GM12878 (cell line): ENCODE measurements at regions not wholly inside any gene's neighbourhood (a gene's known extent, or its start where the extent isn't known, plus 50 kb on each side); places are given as distances from the start of the nearest gene placed in this dataset.
"Not testable (repeated sequence)": the region's sequence is repeated elsewhere in the genome, so short reads cannot be mapped to it uniquely, and the experiment has no call there.

ENCODE experiments used
- ATAC-seq: fragments of 200-7000 bp; cut with Tn5 transposase; 3 replicates; pipeline ENCODE4 v1.9.1; 2020; ENCODE audit warnings: mild to moderate bottlenecking, moderate library complexity
- BruUV-seq: library from RNA; stranded (reverse); fragments of 400-500 nt; replicated peaks from 2 replicates; lab custom pipeline; 2021; lab: Mats Ljungman, UMichigan
- CTCF ChIA-PET: fragments of 300-600 bp; sonication (Branson Sonifier 250); formaldehyde crosslinking; extraction: SDS; loops from one replicate; lab custom pipeline; 2021; ENCODE audit warnings: inconsistent platforms; lab: Yijun Ruan, JAX
- POLR2A ChIA-PET: fragments of 350-600 bp; formaldehyde crosslinking; extraction: SDS; loops from one replicate; lab custom pipeline; 2021; ENCODE audit warnings: inconsistent platforms; lab: Charles Lee
- RAD21 ChIA-PET: fragments of 300-600 bp; sonication (Branson Sonifier 250); formaldehyde crosslinking; loops from one replicate; lab custom pipeline; 2023; ENCODE audit warnings: antibody characterized with exemption; ENCODE audit not compliant: unreplicated experiment; lab: Charles Lee
- SMC1A ChIA-PET: fragments of 300-600 bp; sonication (Branson Sonifier 250); formaldehyde crosslinking; loops from one replicate; lab custom pipeline; 2023; ENCODE audit not compliant: unreplicated experiment, uncharacterized antibody; lab: Charles Lee
- DNase-seq: peaks from one replicate; pipeline ENCODE4 v3.0.0-alpha.2; 2011; ENCODE audit warnings: low read depth, low spot score
- FAIRE-seq: peaks from 3 replicates; lab custom pipeline; 2011; peaks lifted over from hg19 to GRCh38; lab: Jason Lieb, UNC
- H2AFZ ChIP-seq: 2 replicates; pipeline ENCODE4 v1.6.0; 2011; ENCODE audit warnings: low read depth, low read length, control low read depth; ENCODE audit not compliant: control insufficient read depth
- H3K27ac ChIP-seq: 2 replicates; pipeline ENCODE4 v1.5.1; 2011; ENCODE audit warnings: control low read depth; ENCODE audit not compliant: control insufficient read depth, insufficient read depth
- H3K27me3 ChIP-seq, 2 experiments: replicated peaks in 1 of 2; 2 replicates each; pipeline versions ENCODE4 v1.6.0 to v1.6.1; 2011; ENCODE audit warnings: low read length in 1 of 2; ENCODE audit not compliant: control insufficient read depth in 2 of 2, insufficient read depth in 2 of 2
- H3K36me3 ChIP-seq, 2 experiments: 2 replicates each; pipeline ENCODE4 v1.5.1; 2011; ENCODE audit warnings: low read length in 1 of 2; ENCODE audit not compliant: control insufficient read depth in 2 of 2, insufficient read depth in 2 of 2
- H3K4me1 ChIP-seq: 2 replicates; pipeline ENCODE4 v1.6.1; 2011; ENCODE audit warnings: mild to moderate bottlenecking, low read length, moderate library complexity, mixed read lengths; ENCODE audit not compliant: control insufficient read depth, insufficient read depth
- H3K4me2 ChIP-seq: 2 replicates; pipeline ENCODE4 v1.6.0; 2011; ENCODE audit warnings: control low read depth; ENCODE audit not compliant: control insufficient read depth, insufficient read depth
- H3K4me3 ChIP-seq: fragments of 200-600 bp; sonication (generic); 2 replicates; pipeline ENCODE4 v1.5.1; 2016
- H3K79me2 ChIP-seq: 2 replicates; pipeline ENCODE4 v1.6.0; 2011; ENCODE audit warnings: low read length; ENCODE audit not compliant: control insufficient read depth, insufficient read depth
- H3K9ac ChIP-seq: 2 replicates; pipeline ENCODE4 v1.8.0; 2011; ENCODE audit warnings: low read length, control low read depth, mixed read lengths; ENCODE audit not compliant: control insufficient read depth, insufficient read depth
- H3K9me3 ChIP-seq: replicated peaks from 3 replicates; pipeline ENCODE4 v1.5.1; 2011; ENCODE audit warnings: mild to moderate bottlenecking, low read length; ENCODE audit not compliant: control insufficient read depth, insufficient read depth
- H4K20me1 ChIP-seq: 2 replicates; pipeline ENCODE4 v1.6.0; 2011; ENCODE audit not compliant: control insufficient read depth, insufficient read depth
- RB1 ChIP-seq: fragments of 450-650 bp; formaldehyde crosslinking; IDR thresholded peaks from 2 replicates; pipeline ENCODE4 v1.6.1; 2017; ENCODE audit warnings: mild to moderate bottlenecking, borderline replicate concordance
- WGBS: methylation state at CpG from one replicate; pipeline ENCODE4 v1.1.6; 2016; ENCODE audit warnings: low lambda C conversion rate; ENCODE audit not compliant: insufficient replicate concordance, insufficient coverage; ENCODE audit errors: missing lambda C conversion rate; 5-methylcytosine and 5-hydroxymethylcytosine counted together
- in situ Hi-C: fragments of 300-500 bp; cut with MboI; formaldehyde crosslinking; loops from 9 replicates; pipeline ENCODE4 v1.14.3; 2018; ENCODE audit warnings: mixed read lengths
- intact Hi-C: fragments of 100-400 bp; cut with micrococcal nuclease; formaldehyde crosslinking; loops from one replicate; pipeline ENCODE4 v1.14.2; 2022; ENCODE audit not compliant: unreplicated experiment
- TF ChIP-seq, protein P1 (sequence below): fragments of 150-350 bp; IDR thresholded peaks from 2 replicates; pipeline ENCODE4 v1.6.1; 2016; ENCODE audit warnings: low read depth, low read length

DNA sequence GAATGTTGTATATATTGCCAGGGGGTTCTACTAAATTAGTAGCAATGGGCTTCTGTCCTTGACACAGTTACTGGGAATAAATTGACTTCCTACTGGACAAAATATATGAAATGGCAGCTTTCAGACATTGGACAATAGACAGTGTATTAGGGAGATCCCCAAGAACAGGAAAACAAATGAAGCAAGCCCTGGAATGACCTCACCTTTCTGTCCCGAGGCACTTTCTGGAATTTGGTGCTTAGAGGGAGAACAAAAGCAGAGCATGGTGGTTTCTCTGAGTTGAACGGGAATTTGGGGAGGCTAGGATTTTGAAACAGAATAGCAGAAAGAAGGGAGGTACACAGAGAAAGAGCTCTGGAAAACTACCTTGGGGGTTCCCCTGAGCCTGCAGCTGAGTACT is 187.7 kb upstream of the MAGEB2 start (continued):
- no peak for TF ChIP-seq RB1
- TF ChIP-seq, protein P1, sequence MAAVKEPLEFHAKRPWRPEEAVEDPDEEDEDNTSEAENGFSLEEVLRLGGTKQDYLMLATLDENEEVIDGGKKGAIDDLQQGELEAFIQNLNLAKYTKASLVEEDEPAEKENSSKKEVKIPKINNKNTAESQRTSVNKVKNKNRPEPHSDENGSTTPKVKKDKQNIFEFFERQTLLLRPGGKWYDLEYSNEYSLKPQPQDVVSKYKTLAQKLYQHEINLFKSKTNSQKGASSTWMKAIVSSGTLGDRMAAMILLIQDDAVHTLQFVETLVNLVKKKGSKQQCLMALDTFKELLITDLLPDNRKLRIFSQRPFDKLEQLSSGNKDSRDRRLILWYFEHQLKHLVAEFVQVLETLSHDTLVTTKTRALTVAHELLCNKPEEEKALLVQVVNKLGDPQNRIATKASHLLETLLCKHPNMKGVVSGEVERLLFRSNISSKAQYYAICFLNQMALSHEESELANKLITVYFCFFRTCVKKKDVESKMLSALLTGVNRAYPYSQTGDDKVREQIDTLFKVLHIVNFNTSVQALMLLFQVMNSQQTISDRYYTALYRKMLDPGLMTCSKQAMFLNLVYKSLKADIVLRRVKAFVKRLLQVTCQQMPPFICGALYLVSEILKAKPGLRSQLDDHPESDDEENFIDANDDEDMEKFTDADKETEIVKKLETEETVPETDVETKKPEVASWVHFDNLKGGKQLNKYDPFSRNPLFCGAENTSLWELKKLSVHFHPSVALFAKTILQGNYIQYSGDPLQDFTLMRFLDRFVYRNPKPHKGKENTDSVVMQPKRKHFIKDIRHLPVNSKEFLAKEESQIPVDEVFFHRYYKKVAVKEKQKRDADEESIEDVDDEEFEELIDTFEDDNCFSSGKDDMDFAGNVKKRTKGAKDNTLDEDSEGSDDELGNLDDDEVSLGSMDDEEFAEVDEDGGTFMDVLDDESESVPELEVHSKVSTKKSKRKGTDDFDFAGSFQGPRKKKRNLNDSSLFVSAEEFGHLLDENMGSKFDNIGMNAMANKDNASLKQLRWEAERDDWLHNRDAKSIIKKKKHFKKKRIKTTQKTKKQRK = no peak

DNA sequence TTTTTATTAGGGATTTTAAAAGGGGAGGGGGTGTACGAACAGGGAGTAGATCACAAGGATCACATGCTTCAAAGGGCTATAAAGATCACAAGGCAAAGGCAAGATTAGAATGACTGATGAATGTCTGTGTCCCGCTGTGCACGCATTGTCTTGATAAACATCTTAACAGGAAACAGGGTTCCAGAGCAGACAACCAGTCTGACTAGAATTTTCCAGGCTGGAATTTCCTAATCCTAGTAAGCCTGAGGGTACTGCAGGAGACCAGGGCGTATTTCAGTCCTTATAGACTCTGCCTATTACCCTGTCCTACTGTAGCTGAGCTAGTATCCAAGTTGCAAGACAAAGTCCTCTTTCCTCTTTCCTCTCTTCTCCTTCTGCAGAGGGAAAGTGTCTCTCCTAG is 179.0 kb upstream of the MAGEB2 start:
- DNase-seq, FAIRE-seq, RAD21 ChIA-PET, SMC1A ChIA-PET, H3K4me2 ChIP-seq, H3K9me3 ChIP-seq, H3K4me1 ChIP-seq, H3K4me3 ChIP-seq, H3K27ac ChIP-seq, in situ Hi-C loops, H2AFZ ChIP-seq, intact Hi-C loops, H3K36me3 ChIP-seq, H4K20me1 ChIP-seq, H3K9ac ChIP-seq, ATAC-seq, H3K79me2 ChIP-seq, POLR2A ChIA-PET, BruUV-seq, CTCF ChIA-PET, H3K27me3 ChIP-seq: not testable (repeated sequence)
- 45% methylated on average over 4 of the region's 4 CpGs for WGBS
